ENCODE measurements at regions not wholly inside any gene's neighbourhood (a gene's known extent, or its start where the extent isn't known, plus 50 kb on each side); places are given as distances from the start of the nearest gene placed in this dataset.

DNA sequence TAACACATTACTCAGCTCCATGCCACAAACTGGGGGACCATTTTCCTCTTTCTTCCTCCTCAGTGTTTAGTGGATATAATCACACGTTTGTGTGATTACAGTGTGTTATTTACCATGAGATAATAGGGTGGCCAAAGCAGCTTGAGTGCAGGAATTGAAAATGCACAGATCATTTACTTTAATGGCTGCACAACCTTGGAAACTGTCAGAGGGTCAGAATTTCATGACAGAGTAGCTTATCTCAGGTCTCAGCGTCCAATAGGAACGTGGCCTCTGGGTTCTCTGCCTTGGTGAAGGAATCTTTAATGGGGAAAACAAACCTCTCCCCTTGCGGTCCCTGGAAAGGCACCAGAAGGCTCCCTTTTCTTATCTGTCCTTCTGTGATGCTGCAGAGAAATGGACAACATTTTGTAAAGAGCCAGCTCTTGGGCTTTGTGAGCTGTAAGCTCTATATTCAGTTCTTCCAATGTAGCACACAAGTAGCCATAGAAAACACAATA lies 87.4 kb upstream of the CD180 start:
- TF ChIP-seq, protein P1, sequence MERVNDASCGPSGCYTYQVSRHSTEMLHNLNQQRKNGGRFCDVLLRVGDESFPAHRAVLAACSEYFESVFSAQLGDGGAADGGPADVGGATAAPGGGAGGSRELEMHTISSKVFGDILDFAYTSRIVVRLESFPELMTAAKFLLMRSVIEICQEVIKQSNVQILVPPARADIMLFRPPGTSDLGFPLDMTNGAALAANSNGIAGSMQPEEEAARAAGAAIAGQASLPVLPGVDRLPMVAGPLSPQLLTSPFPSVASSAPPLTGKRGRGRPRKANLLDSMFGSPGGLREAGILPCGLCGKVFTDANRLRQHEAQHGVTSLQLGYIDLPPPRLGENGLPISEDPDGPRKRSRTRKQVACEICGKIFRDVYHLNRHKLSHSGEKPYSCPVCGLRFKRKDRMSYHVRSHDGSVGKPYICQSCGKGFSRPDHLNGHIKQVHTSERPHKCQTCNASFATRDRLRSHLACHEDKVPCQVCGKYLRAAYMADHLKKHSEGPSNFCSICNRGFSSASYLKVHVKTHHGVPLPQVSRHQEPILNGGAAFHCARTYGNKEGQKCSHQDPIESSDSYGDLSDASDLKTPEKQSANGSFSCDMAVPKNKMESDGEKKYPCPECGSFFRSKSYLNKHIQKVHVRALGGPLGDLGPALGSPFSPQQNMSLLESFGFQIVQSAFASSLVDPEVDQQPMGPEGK (CRISPR knock-in tag; IDR thresholded peaks at IDR 0.05; ENCODE audit: borderline replicate concordance) = no peak
- TF ChIP-seq, protein P2, sequence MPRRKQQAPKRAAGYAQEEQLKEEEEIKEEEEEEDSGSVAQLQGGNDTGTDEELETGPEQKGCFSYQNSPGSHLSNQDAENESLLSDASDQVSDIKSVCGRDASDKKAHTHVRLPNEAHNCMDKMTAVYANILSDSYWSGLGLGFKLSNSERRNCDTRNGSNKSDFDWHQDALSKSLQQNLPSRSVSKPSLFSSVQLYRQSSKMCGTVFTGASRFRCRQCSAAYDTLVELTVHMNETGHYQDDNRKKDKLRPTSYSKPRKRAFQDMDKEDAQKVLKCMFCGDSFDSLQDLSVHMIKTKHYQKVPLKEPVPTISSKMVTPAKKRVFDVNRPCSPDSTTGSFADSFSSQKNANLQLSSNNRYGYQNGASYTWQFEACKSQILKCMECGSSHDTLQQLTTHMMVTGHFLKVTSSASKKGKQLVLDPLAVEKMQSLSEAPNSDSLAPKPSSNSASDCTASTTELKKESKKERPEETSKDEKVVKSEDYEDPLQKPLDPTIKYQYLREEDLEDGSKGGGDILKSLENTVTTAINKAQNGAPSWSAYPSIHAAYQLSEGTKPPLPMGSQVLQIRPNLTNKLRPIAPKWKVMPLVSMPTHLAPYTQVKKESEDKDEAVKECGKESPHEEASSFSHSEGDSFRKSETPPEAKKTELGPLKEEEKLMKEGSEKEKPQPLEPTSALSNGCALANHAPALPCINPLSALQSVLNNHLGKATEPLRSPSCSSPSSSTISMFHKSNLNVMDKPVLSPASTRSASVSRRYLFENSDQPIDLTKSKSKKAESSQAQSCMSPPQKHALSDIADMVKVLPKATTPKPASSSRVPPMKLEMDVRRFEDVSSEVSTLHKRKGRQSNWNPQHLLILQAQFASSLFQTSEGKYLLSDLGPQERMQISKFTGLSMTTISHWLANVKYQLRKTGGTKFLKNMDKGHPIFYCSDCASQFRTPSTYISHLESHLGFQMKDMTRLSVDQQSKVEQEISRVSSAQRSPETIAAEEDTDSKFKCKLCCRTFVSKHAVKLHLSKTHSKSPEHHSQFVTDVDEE (CRISPR knock-in tag; IDR thresholded peaks at IDR 0.05) = no peak
- TF ChIP-seq RARB (CRISPR knock-in tag; IDR thresholded peaks at IDR 0.05) = no peak
- no peak for TF ChIP-seq ZFP30 (CRISPR knock-in tag; IDR thresholded peaks at IDR 0.05)
- TF ChIP-seq ZNF565 (CRISPR knock-in tag; conservative IDR thresholded peaks at IDR 0.05; ENCODE audit: low read depth) = no peak
- TF ChIP-seq ZFP3 (CRISPR knock-in tag; IDR thresholded peaks at IDR 0.05) = no peak
- no peak for TF ChIP-seq ARNTL (CRISPR knock-in tag; IDR thresholded peaks at IDR 0.05; ENCODE audit: borderline replicate concordance, low read depth)

Measured in SK-N-SH treated with all-trans-retinoic acid at 6 μM for 48 hours (cell line).